OCI-M1 (cell line): ENCODE measurements at regions not wholly inside any gene's neighbourhood (a gene's known extent, or its start where the extent isn't known, plus 50 kb on each side); places are given as distances from the start of the nearest gene placed in this dataset.

Experiments
- DNase-seq: peaks from one replicate; lab custom pipeline; 2025; lab: John Stamatoyannopoulos, UW

DNA sequence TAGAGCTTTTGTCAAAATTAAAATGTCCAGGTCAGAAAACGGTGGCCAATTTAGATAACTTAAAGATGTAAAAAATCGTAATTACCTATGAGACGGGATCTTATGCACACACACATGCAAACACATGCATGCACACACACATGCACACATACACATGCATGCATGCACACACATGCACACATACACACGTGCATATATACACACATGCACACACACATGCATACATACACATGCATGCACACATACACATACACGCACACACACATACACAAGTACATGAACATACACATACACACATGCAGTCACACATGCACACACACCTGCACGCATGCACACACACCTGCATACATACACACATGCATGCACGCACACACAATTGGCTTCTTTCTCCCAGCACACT, 362.0 kb downstream of the IRX1 start:
- DNase-seq: no peak

DNA sequence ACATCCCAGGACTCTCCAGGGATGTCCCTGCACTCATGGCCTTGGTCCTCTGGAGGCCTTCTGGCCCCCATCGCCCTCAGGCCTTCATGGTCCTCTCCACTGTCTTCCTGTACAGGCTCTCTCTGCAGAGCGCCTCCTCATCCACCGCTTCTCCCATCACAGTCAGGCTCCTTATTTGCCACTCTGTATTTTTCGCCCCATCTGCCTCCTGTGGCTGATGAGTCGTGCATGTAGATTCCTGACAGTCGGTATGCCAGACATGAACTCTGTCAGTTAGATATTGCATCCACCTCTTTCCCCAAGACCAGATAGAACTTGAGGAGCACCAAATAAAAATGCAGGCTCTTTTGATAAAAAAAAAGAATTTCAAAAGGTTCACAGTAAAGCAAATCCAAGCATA, 362.8 kb downstream of the IRX1 start:
- no peak for DNase-seq

DNA sequence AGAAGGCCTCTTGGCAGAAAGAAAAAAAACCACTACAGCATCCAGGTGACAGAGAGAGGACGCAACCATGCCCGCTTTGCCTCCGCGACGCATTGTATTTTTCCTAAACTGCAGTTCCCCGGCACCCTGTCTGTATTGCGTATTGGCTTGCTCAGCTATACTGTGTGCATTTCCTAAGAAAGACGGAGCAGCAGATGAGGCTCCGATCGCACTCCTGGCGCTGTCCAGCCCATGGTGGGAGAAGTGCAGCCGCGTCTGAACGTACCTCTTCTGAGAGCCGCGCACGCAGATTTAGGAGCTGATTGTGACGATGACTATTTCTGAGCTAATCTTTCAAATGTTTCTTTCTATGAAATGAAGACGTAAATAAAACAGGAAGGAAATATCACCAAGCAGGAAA, 366.5 kb downstream of the IRX1 start:
- no peak for DNase-seq

DNA sequence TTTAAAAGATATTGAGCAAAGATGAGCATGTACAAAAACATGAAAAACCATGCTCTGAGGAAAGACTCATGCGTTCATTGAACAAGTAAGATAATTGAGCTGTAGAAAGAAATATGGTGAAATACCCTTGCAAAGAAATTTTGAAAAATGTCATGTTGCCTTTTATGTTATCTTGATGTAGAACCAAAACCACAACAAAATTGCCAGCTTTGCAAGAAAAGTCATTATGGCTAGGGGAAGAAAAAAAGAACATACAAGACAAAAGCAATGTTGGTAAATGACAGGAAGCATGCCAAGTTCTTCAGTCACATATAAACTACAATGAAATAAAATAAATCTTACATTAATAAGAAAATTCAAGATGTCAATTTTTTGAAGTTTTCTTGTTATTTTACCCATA, 368.0 kb downstream of the IRX1 start:
- DNase-seq: peak; percentile 73

DNA sequence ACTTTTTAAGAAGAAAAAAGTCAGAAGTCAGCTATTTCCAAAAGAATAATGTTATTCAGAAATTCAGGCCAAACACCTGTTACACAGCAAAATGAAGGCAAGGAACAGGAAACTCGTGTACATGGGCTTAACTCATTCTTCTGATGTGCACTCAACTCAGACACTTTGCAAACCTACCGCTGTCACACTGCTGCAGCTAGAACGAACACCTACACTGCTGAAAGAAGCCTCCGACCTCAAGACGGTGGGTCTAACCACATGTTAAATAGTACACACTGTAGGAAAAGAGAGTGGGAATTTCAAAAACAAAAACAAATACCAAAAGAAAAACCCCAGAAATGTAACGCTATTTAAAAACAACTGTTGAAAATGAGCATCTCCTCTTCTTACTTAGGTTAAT, 384.5 kb downstream of the IRX1 start:
- DNase-seq: no peak

DNA sequence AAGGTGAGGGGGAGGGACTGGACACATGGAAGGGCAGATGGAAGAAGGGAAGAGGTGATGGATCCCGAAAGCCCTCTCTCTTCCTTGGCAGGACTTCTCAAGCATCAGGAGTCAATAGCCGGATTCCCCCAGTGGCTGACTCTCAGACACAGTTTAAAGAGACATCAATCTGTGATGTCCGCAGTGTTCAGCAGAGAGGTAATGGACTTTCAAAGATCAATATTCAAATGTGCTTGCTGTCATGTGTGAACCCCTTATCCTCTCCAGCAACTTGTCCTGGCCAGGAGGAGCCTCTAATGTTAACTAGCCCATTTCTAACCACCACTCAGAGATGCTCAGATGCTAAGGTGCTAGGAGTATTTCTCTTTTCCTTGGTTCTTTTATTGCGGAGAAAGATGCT, 392.2 kb downstream of the IRX1 start:
- no peak for DNase-seq

DNA sequence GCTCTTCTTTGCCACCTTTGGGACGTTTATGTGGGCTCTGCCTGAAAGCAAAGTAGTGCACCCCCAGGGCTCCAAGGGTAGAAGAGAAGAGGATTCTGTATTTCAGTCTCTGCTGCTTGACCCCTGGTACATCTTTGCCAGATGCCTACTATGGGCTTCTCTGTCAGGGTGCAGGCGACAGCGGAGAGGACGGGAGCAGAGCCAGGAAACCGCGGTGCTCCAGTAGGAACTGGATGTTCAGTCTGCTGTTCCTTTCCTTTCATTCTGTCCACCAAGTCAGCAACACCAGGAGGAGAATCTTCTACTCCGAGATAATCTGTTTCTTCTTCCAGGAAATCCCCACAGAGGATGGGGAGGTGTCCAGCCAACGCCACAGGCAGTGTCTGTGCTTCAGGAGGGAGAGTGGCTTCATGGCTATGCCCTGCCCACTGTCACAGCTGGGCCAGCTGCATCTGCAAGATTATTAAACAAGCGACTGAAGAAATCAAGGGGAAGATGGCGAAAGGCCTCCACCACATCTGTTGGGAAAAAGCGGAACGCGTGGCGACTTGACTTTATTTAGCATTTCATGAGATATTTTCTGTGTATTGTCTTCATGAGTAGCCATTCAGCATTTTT, 398.3 kb downstream of the IRX1 start:
- peak; percentile 60 for DNase-seq

DNA sequence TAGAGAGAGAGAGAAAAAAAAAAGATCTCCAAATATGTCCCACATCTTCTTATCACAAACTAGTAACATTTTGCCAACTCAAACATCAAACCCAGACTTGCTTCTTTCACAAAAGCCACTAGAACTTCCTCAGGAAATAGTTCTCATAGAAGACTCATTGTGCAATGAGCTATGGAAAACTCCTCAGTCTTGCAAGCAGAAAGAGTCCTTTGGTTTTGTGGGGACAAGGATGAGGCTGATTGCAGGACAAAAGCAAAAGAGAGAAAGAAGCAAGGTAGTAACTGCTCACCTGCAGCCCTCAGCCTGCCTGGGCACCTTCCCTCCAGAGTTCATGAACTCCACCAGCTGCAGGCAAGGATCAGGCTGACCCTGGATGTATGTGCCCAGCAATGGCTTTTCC, 399.0 kb downstream of the IRX1 start:
- peak; percentile 24 for DNase-seq

DNA sequence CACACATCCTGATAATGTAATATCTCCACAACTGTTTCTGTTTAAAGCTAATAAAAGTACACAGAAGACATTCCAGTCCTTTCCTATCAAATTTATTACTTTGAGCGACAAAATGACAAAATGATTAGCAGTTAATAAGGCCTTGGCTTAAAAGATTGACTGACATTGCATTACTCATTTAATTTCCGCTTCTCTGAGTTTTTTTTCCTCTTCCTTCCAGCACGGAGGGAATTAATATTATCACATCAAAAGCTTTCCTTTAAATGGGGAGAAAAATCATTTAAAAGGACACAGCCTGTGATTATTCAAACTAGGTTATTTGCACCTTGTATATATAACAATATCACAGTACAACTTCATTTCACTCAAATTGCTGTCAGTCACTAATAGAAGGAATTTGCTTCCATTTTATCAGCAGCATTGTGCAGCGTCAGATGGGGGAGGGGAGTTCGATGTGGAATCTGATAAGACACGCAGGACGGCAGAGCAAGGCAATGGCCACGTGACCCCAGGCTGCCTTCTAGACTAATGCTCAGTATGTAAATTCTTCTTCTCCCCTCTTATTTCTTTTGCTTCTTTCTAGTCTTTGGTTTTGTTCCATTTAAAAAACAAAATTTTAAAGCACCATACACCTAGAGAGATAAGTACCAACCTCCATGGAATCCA, 400.5 kb downstream of the IRX1 start:
- DNase-seq: peak; percentile 81

DNA sequence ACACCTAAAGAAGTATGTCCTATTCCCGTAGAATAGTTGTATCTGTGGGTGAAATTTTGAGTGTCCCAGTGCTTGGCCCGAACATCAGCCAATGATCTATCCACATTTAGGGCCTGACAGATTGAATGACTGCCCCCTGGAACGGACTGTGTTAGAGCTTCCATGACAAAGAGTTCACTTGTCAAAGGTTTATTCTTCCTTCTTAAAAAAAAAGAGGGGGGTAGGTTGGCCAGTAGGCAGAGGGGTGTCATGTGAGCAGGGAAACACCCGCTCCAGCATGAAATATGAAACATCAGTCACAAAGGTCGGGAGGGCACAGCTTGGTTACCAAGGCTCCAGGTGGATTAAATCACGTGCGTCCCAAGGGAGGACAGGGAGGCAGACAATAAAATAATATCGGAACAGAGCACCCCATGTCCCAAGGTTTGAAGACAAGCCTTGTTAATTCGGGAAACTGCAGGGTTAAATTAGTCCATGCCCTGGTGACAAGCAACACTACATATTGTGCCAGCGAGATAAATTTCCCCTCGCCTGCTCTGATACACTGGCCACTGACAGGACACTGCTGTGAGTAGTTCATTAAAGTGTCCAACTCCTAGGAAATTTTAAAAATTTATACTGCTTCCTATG, 401.2 kb downstream of the IRX1 start:
- DNase-seq: no peak

DNA sequence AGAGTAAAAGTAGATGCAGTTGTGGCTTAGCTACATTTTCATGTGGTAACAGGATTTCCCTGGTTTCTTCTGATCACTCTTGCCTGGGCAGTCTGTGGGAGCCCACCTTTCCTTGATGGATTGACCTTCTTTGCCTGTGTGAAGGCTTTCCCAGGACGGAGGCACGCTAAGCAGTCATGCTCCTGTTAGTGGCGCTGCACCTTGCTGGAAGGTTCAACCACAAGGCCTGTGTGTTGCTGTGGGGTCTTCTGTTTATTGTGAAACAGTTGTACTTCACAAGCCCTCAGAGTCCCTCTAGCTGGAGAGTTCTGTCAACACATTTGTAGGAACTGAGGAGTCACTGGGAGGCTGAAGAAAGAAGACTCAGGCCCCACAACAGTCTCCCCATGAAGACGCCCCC, 402.0 kb downstream of the IRX1 start:
- DNase-seq: no peak

DNA sequence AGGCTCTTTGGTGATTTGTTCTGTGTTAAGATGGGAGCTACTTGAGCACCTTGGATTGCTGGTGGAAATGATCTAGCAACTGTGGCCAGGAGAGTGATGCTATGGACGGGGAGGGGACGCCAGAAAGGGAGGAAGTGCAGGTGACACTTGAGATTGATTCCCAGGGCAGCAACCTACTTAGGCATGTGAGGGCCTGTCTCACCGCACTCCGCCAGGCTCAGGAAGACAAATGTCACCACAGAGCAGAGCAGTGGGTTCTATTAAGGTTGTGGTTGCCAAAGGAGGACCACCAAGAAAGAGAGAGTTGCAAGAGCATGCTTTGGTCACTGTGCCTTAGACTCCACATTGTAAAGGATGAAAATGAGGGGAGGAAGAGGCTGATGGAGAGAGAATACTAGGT, 404.3 kb downstream of the IRX1 start:
- DNase-seq: no peak

DNA sequence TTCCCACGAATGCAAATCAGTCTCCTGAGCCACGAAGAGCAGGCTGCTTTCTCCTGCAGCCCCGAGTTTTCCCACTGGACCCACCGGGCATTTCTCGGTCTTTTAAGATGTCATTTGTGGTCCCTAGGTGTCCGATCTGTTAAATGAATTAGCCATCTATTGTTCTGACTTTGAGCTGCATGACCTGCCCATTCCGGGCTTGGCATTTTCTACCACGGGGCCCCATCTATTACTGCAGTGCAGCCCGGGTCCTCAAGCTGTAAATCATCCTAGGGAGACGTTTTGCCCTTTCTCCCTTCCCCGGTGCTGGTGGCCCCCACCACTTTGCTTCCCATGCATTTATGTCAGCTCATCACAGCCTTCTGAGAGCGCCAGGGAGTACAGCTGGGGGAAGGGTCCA, 405.4 kb downstream of the IRX1 start:
- no peak for DNase-seq

DNA sequence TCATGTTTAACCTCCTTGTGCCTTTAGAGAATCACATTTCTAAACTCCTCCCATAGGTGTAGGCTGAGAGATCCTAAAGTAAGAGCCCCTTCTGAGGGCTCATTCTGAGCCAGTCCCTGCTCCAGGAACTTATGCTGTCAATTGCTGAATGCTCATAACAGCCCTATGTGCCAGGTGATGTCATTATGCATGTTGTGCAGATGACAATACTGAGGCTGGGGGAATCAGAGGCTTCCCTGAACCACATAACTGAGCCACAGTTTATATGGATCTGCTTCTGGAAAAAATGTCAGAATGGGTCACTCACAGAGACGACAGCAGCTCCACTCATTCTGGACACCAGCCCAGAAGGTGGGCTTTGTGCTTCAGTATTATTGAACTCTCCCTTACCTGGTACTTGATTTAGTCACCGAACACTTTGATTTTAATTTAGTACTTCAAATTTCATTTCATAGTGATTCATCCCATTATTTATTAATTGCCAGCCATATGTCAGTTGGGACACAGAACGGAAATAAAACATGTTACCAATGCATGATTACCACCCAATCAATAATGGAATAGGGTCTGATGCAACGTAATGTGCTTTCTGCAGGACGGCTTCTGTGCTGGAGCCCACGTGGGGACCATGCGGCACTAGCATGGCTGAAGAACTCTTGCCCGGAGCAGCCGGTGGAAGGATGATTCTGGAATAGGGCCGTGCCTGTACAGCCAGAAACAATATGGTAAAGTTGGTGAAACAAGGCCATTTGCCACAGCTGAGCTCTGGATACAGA, 406.3 kb downstream of the IRX1 start:
- no peak for DNase-seq

DNA sequence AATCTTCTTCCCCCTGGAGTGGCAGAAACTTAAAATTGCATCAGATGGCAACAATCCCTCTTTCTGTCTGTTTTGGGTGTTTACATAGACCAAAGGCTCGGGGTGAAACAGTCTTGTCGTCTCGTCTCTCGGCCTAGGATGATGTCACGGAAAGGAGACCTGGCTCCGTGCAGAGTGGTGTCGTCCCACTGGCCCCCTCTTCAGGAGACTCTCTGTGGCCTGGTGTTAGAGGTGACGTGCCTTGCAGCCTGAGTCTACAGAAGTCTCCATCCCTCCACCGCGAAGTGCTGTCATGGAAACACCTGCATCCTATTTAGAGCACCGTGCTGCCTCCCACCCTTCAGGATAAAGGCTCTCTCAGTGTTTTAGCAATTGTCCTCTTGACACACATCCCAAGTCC, 409.7 kb downstream of the IRX1 start:
- no peak for DNase-seq

DNA sequence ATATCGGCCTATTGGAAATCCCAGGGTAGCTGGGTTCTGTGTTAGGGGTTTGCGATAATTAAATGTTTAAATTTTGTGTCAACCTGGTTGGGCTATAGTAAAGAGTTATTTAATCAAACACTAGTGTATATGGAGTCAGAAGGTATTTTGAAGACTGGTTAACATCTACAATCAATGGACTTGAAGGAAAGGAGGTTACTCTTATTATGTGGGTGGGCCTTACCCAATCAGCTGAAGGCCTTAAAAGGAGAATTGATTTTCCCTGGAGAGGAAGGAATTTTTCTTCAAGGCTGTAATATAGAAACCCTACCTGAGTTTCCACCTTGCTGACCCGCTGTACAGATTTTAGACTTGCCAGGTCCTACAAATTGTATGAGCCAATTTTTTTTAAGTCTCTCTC, 411.4 kb downstream of the IRX1 start:
- no peak for DNase-seq

DNA sequence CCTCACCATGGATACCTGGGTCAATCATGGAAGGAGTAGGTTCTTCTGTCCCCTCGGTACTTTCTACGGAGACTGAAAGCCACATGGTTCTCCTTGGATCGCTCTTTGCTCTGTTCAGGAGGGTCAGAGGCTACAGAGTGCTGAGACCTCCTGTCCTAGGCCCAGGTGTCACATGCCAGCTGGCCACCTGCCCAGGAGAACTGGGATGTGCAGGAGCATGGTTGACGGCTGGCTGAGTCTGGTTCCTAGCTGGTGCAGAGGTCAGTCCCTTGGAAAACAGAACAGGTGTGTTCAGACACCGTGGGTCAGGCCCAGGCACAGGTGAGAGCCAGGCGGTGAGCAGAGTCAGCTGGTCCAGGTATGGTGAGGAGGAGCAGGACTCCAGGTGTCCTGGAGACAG, 416.3 kb downstream of the IRX1 start:
- no peak for DNase-seq

DNA sequence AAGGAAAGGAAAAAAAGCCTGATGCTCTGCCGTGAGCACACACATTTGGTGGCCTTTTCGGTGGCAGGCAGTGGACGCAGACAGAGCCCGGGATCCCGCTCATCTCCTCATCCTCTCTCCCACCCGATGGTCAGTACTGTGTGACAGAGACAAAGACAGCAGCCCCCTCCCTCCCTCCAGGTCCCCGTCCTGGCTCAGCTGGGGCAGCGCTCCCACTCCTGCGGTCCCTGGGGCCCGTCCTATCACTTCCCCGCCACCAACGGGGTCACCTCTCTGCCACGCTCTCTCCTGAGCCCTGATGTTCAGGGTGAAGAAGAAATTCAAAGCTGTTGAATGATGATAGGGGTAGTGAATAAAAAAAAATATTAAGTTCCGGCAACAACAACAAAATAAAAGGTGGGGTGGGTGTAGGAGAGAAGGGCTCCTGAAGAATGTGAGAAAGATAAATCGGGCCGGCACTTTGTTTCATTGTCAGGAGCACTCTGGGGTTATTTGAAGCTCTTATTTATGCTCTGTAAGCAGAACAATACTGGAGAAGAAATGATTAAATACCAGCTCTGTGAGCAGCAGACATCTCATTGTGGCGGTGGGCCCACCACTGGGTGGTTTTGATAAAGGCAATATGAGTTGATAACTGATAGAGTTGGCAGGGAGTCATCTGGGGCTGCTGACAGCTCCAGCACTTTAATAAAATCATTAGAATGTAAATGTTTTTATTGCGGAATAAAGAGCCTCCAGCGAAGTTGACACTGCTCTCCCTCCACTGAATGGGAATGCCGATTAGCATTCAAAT, 417.7 kb downstream of the IRX1 start:
- DNase-seq: peak; percentile 50

DNA sequence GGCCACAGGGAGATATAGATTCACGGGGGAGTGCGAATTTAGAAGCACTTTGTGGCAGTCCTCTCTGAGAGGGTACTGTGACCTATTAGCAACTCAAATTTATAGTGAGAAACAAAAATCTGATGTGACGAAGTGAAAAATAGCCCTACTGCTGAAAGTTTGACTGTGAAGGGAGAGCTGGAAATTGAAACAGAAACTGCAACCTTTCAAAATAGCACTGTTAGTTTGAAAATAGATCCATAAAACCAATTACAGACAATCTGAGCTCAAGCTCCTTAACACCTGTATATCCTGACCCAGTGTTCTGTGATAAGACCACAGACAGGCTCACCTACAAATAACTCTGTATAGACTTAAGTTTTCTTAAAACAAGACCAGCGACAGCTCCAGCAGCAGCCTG, 420.1 kb downstream of the IRX1 start:
- DNase-seq: no peak

DNA sequence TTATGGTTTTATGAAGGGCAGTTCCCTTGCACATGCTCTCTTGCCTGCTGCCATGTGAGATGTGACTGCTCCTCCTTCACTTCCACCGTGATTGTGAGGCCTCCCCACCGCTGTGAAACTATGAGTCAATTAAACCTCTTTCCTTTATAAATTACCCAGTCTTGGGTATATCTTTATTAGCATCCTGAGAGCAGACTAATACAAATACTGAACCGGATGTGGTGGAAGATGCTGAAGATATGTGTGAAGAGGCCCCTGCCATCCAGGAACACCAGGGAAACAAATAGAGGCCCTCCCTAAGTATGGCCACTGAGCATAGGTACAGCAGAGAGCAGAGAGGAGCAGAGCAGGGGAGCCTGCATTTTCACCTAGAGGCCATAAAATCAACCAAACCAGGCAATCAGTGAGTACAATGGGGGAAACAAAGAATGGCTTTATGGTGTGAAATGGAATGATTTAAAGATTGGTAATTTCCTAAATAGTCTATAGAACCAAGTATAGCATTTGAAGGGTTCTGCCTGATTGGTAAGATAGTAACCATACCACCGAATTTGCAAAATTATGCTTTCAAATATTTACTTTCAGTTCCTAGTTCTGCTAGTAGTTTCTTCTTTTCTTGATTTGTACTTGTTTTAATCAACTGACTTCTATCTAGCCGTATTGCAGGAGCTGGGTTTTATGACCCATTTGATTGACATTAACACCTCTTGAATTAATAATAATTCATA, 421.6 kb downstream of the IRX1 start:
- peak; percentile 29 for DNase-seq

DNA sequence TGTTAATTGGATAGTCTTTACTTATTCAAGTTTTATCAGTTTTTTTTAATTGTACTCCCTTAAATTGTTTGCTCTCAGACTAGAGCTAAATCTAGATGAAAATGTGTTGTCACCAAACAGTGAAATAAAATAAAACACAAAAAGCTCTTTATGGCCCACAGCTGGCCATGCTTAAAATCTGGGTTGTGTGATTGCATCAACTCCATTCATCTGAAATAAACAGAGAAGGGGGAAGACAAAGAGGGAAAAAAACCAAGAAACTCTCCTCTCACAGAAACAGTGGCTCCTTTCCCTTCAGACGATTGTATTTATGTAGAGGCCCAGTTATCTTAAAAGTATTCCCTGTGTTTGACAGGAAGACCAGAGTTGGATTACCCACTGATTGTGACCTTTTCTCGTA, 422.4 kb downstream of the IRX1 start:
- no peak for DNase-seq
